Mesendoderm (in vitro differentiated cells): ENCODE measurements at regions not wholly inside any gene's neighbourhood (a gene's known extent, or its start where the extent isn't known, plus 50 kb on each side); places are given as distances from the start of the nearest gene placed in this dataset.

Source experiments
- DNase-seq: peaks from one replicate; pipeline ENCODE4 v3.0.0; 2013
- H2AK5ac ChIP-seq: 2 replicates; pipeline ENCODE4 v1.6.1; 2013; ENCODE audit warnings: low read length, inconsistent platforms
- H2BK120ac ChIP-seq: 2 replicates; pipeline ENCODE4 v1.6.1; 2013; ENCODE audit warnings: low read depth, mild to moderate bottlenecking, low read length, moderate library complexity, mixed read lengths
- H2BK15ac ChIP-seq: replicated peaks from 2 replicates; pipeline ENCODE4 v1.6.1; 2013; ENCODE audit warnings: low read depth, mild to moderate bottlenecking, moderate library complexity
- H2BK5ac ChIP-seq: 2 replicates; pipeline ENCODE4 v1.6.1; 2013; ENCODE audit warnings: low read length, inconsistent platforms
- H3K18ac ChIP-seq: 2 replicates; pipeline ENCODE4 v1.6.1; 2013; ENCODE audit warnings: mild to moderate bottlenecking, low read length, mixed read lengths
- H3K23ac ChIP-seq: one replicate; pipeline ENCODE4 v1.6.1; 2013; ENCODE audit warnings: low read length
- H3K27ac ChIP-seq: 2 replicates; pipeline ENCODE4 v1.5.1; 2013; ENCODE audit warnings: low read depth, mild to moderate bottlenecking, inconsistent platforms, low read length, moderate library complexity
- H3K27me3 ChIP-seq: 2 replicates; pipeline ENCODE4 v1.6.1; 2013; ENCODE audit warnings: low read length, control low read depth, mild to moderate bottlenecking, inconsistent platforms; ENCODE audit not compliant: insufficient read depth, poor library complexity
- H3K36me3 ChIP-seq: 2 replicates; pipeline ENCODE4 v1.6.1; 2013; ENCODE audit warnings: low read length, inconsistent platforms; ENCODE audit not compliant: control insufficient read depth, insufficient read depth
- H3K4ac ChIP-seq: one replicate; pipeline ENCODE4 v1.6.1; 2013; ENCODE audit warnings: low read depth, mild to moderate bottlenecking, low read length, moderate library complexity
- H3K4me1 ChIP-seq: 2 replicates; pipeline ENCODE4 v1.6.1; 2013; ENCODE audit warnings: low read depth, low read length, inconsistent platforms; ENCODE audit not compliant: control insufficient read depth
- H3K4me2 ChIP-seq: 2 replicates; pipeline ENCODE4 v1.6.1; 2013; ENCODE audit warnings: low read length
- H3K4me3 ChIP-seq: 2 replicates; pipeline ENCODE4 v1.5.1; 2013; ENCODE audit warnings: mild to moderate bottlenecking, low read length
- H3K56ac ChIP-seq: one replicate; pipeline ENCODE4 v1.6.1; 2013; ENCODE audit warnings: low read length
- H3K79me1 ChIP-seq: 2 replicates; pipeline ENCODE4 v1.6.1; 2013; ENCODE audit warnings: low read length, inconsistent platforms
- H3K79me2 ChIP-seq: 2 replicates; pipeline ENCODE4 v1.6.1; 2013; ENCODE audit warnings: mild to moderate bottlenecking, low read length; ENCODE audit not compliant: control insufficient read depth, insufficient read depth
- H3K9ac ChIP-seq: 2 replicates; pipeline ENCODE4 v1.6.1; 2013; ENCODE audit warnings: low read length, inconsistent platforms
- H4K5ac ChIP-seq: one replicate; pipeline ENCODE4 v1.6.1; 2013; ENCODE audit warnings: low read length
- H4K8ac ChIP-seq: one replicate; pipeline ENCODE4 v1.6.1; 2013; ENCODE audit warnings: low read depth, mild to moderate bottlenecking, control low read depth, low read length, moderate library complexity
- WGBS: extraction: QIAGEN DNeasy Blood & Tissue Kit; methylation state at CpG from one replicate; pipeline ENCODE4 v1.1.7; 2013; ENCODE audit warnings: low lambda C conversion rate, missing lambda C conversion rate; ENCODE audit not compliant: insufficient coverage; ENCODE audit errors: extremely low coverage; 5-methylcytosine and 5-hydroxymethylcytosine counted together

GRCh38 chr7:12091231-12091630, 119.9 kb upstream of the TMEM106B start:
- H3K27ac ChIP-seq, result no peak overlapping the region
- H3K23ac ChIP-seq, result no peak overlapping the region
- no peaks in the 10 kb centered on the region for H3K36me3 ChIP-seq
- no peak overlapping the region for H2BK120ac ChIP-seq
- H3K9ac ChIP-seq, result no peak overlapping the region
- no peak overlapping the region for H3K4me3 ChIP-seq
- no peaks in the 10 kb centered on the region for H3K79me1 ChIP-seq
- no peak overlapping the region for H4K5ac ChIP-seq
- H3K18ac ChIP-seq, result no peak overlapping the region
- no peaks in the 10 kb centered on the region for H3K4me1 ChIP-seq
- H3K4me2 ChIP-seq, result no peak overlapping the region
- no peak overlapping the region for H2BK15ac ChIP-seq
- WGBS, result no CpG with 5 or more reads among the region's 4 CpGs
- H2BK5ac ChIP-seq, result no peak overlapping the region
- no peak overlapping the region for H3K4ac ChIP-seq
- H3K27me3 ChIP-seq, result no peaks in the 10 kb centered on the region
- no peak overlapping the region for H2AK5ac ChIP-seq
- no peak overlapping the region for H3K56ac ChIP-seq
- H4K8ac ChIP-seq, result no peak overlapping the region
- no peaks in the 10 kb centered on the region for H3K79me2 ChIP-seq
- no peak for DNase-seq

GRCh38 chr7:12092499-12093130, 118.5 kb upstream of the TMEM106B start:
- Histone ChIP-seq H4K5ac (no peak overlapping the region), H2BK5ac (no peak overlapping the region), H2AK5ac (no peak overlapping the region), H3K18ac (no peak overlapping the region), H3K79me1 (no peaks in the 10 kb centered on the region), H3K4me3 (no peak overlapping the region), H3K27me3 (no peaks in the 10 kb centered on the region), H3K4me2 (no peak overlapping the region), H3K4me1 (no peaks in the 10 kb centered on the region), H2BK15ac (no peak overlapping the region), H3K4ac (no peak overlapping the region), H3K79me2 (no peaks in the 10 kb centered on the region), H3K27ac (no peak overlapping the region), H3K9ac (no peak overlapping the region), H4K8ac (no peak overlapping the region), H2BK120ac (no peak overlapping the region), H3K23ac (no peak overlapping the region), H3K36me3 (no peaks in the 10 kb centered on the region), H3K56ac (no peak overlapping the region)
- WGBS, result no CpG with 5 or more reads among the region's 5 CpGs
- no peak for DNase-seq

- WGBS, result no CpG with 5 or more reads among the region's 1 CpG
- no peak for DNase-seq
These were observed 117.7 kb upstream of the TMEM106B start for GRCh38 chr7:12093365-12093764.

GRCh38 chr7:12094365-12094921, 116.7 kb upstream of the TMEM106B start:
- WGBS, result no CpG with 5 or more reads among the region's 4 CpGs
- H3K4me3 ChIP-seq, result no peak overlapping the region

More at GRCh38 chr7:12093365-12093764, 117.7 kb upstream of the TMEM106B start:
- Histone ChIP-seq H2BK5ac (no peak overlapping the region), H2AK5ac (no peak overlapping the region), H3K79me2 (no peaks in the 10 kb centered on the region), H4K5ac (no peak overlapping the region), H3K18ac (no peak overlapping the region), H3K9ac (no peak overlapping the region), H3K4me2 (no peak overlapping the region), H3K56ac (no peak overlapping the region), H3K27ac (no peak overlapping the region), H3K4me3 (no peak overlapping the region), H3K23ac (no peak overlapping the region), H3K4ac (no peak overlapping the region), H3K4me1 (no peaks in the 10 kb centered on the region), H2BK120ac (no peak overlapping the region), H2BK15ac (no peak overlapping the region), H3K79me1 (no peaks in the 10 kb centered on the region), H4K8ac (no peak overlapping the region), H3K36me3 (no peaks in the 10 kb centered on the region), H3K27me3 (no peaks in the 10 kb centered on the region)

GRCh38 chr7:12102126-12102525, 109.0 kb upstream of the TMEM106B start:
- Histone ChIP-seq H2BK15ac (no peak overlapping the region), H4K5ac (no peak overlapping the region), H4K8ac (no peak overlapping the region), H3K27me3 (no peaks in the 10 kb centered on the region), H3K79me2 (no peaks in the 10 kb centered on the region), H3K4me2 (no peak overlapping the region), H3K79me1 (no peaks in the 10 kb centered on the region), H3K56ac (no peak overlapping the region), H3K9ac (no peak overlapping the region), H2AK5ac (no peak overlapping the region), H3K4ac (no peak overlapping the region), H2BK120ac (no peak overlapping the region), H2BK5ac (no peak overlapping the region), H3K27ac (no peak overlapping the region), H3K36me3 (no peaks in the 10 kb centered on the region), H3K23ac (no peak overlapping the region), H3K4me3 (no peak overlapping the region), H3K18ac (no peak overlapping the region), H3K4me1 (no peaks in the 10 kb centered on the region)
- WGBS, result no CpG with 5 or more reads among the region's 3 CpGs
- no peak for DNase-seq

More at GRCh38 chr7:12094365-12094921, 116.7 kb upstream of the TMEM106B start:
- Histone ChIP-seq H3K4me2 (no peak overlapping the region), H3K18ac (no peak overlapping the region), H3K9ac (no peak overlapping the region), H4K8ac (no peak overlapping the region), H4K5ac (no peak overlapping the region), H3K23ac (no peak overlapping the region), H3K79me1 (no peaks in the 10 kb centered on the region), H3K79me2 (no peaks in the 10 kb centered on the region), H3K4me1 (no peaks in the 10 kb centered on the region), H2BK15ac (no peak overlapping the region), H3K27me3 (no peaks in the 10 kb centered on the region), H3K27ac (no peak overlapping the region), H2BK5ac (no peak overlapping the region), H2AK5ac (no peak overlapping the region), H3K4ac (no peak overlapping the region), H3K36me3 (no peaks in the 10 kb centered on the region), H2BK120ac (no peak overlapping the region), H3K56ac (no peak overlapping the region)
- DNase-seq, result peak; percentile 62

GRCh38 chr7:12102527-12102926, 108.6 kb upstream of the TMEM106B start:
- Histone ChIP-seq H3K56ac (no peak overlapping the region), H3K79me1 (no peaks in the 10 kb centered on the region), H3K4me2 (no peak overlapping the region), H3K27me3 (no peaks in the 10 kb centered on the region), H3K4ac (no peak overlapping the region), H3K23ac (no peak overlapping the region), H2BK5ac (no peak overlapping the region), H4K5ac (no peak overlapping the region), H3K27ac (no peak overlapping the region), H2AK5ac (no peak overlapping the region), H3K4me1 (no peaks in the 10 kb centered on the region), H2BK120ac (no peak overlapping the region), H3K79me2 (no peaks in the 10 kb centered on the region), H3K36me3 (no peaks in the 10 kb centered on the region), H3K4me3 (no peak overlapping the region), H3K9ac (no peak overlapping the region), H2BK15ac (no peak overlapping the region), H3K18ac (no peak overlapping the region), H4K8ac (no peak overlapping the region)
- no peak for DNase-seq
- no CpG with 5 or more reads among the region's 3 CpGs for WGBS
